CD4-positive, alpha-beta T cell treated with Interleukin-2 at 100 ng/mL for 4 hours (primary cell): ENCODE measurements at regions not wholly inside any gene's neighbourhood (a gene's known extent, or its start where the extent isn't known, plus 50 kb on each side); places are given as distances from the start of the nearest gene placed in this dataset.
"Not testable (repeated sequence)": the region's sequence is repeated elsewhere in the genome, so short reads cannot be mapped to it uniquely, and the experiment has no call there.

Experiments
- DNase-seq: peaks from one replicate; pipeline ENCODE4 v3.0.0-alpha.2; 2020; ENCODE audit warnings: low spot score

- no peak for DNase-seq
Measured at GRCh38 chr7:94174956-94175355, 170.8 kb upstream of the BET1 start.

GRCh38 chr7:94176694-94177200, 172.6 kb upstream of the BET1 start:
- no peak for DNase-seq

DNA sequence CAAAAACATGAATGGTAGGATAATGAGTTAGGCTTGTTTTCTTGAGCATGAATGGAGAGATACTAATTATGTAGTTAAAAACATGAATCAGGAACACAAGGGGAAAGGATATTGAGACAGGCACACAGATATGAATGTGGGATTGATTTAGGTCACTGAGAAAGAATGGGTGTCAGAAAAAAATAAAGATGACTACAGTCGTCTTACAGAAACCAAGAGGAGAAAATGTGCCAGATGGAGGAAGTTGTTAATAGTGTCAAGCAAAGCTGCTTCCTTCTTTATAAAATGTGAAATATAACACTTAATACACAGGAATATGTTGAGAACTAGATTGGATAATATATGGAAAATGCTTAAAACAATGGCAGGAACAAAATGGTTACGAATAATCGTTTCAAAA, 173.3 kb upstream of the BET1 start:
- DNase-seq: no peak

- DNase-seq: no peak
Measured at GRCh38 chr7:94178230-94178629, 174.1 kb upstream of the BET1 start.

- no peak for DNase-seq
Measured at GRCh38 chr7:94179466-94179865, 175.3 kb upstream of the BET1 start.

DNA sequence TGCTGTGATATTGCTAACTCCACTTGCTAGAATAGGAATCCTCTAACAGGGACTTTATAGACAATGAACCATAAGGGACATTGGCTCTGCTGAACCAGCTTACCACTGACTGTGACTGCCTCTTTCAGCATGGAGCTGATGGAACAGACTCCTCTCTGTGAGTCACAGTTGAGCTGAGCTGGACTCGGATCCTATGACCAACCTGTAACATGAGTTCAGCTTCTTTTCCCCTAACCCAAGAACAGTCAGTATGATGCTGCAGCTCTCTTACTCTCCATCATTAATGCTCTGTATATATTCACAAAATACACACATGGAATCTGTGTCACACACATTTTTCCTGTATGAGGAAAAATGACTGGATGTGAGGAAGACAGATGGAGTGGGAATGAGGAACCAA, 177.9 kb upstream of the BET1 start:
- no peak for DNase-seq

GRCh38 chr7:94182721-94183120, 178.6 kb upstream of the BET1 start:
- no peak for DNase-seq

GRCh38 chr7:94183289-94183749, 179.2 kb upstream of the BET1 start:
- DNase-seq: no peak

- DNase-seq: no peak
Measured at GRCh38 chr7:94183891-94184290, 179.7 kb upstream of the BET1 start.

DNA sequence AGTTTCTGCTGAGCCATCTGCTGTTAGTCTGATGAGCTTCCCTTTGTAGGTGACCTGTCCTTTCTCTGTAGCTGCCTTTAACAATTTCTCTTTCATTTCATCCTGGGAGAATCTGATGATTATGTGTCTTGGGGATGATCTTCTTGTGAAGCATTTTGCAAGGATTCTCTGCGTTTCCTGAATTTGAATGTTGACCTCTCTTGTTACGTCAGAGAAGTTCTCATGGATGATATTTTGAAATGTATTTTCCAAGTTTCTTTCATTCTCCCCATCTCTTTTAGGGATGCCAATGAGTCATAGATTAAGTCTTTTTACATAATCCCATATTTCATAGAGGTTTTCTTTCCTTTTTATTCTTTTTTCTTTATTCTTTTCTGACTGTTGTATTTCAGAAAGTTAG, 184.2 kb upstream of the BET1 start:
- no peak for DNase-seq

DNA sequence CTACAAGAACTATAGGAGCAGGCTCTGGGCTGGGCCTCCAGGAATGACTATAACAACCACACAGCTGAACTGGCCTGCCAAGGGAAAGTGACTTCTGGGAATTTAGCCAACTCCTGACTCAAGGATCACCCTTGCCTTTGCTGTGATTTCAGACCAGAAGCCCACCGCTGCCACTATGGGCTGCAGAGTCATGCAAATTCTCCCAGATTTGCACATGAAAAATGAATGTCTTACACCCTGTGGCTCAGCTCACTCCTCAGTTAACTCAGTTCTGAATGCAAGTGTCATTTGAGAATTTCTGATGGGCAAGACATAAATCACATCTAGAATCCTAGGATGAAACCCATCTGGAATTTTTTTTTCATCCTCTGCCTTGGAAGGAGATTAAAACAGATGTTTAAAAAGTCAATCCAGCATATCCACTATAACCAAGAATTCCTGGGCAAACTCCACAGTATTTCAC, 186.5 kb upstream of the BET1 start:
- no peak for DNase-seq

- DNase-seq: not testable (repeated sequence)
Measured at GRCh38 chr7:94194426-94194825, 190.3 kb upstream of the BET1 start.

- DNase-seq: no peak
Measured at GRCh38 chr7:94195201-94195600, 191.0 kb upstream of the BET1 start.

GRCh38 chr7:94195813-94196212, 191.7 kb upstream of the BET1 start:
- no peak for DNase-seq

- no peak for DNase-seq
Measured at GRCh38 chr7:94205529-94205928, 189.2 kb upstream of the COL1A2 start.

DNA sequence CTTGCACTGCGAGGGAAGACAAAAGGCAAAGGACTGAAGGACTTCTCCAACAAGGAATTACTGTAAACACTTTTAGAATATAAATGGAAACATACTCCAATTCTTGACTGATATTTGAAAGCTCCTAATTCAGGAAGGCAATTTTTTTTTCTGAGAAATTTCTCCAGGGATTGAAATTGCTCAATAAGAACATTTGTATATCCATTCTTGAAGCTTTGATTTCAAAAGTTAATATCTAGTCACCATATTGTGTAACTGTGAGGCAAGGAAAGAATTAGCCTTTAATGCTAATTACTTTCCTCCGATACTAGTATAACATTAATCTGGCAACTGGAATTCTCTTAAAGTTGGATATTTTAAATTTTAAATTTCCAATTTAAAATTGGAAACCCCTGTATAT, 188.4 kb upstream of the COL1A2 start:
- no peak for DNase-seq

DNA sequence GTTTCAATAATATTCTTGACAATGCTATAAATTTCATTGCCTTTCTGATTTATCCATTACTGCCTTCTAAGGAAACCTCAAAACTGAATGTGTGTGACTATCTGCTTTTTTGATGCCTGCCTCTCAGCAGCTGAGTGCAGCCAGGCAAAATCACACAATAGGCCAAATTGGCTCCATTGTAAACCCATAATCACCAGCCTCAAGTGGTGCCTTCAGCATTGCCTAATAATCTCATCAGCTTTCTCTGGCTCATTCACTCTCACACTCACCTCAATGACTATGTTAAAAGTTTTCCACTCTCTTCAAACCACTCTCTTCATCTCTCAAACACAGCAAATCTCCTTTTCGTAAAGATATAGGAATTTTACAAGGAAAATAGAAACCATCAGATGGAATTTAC, 182.5 kb upstream of the COL1A2 start:
- DNase-seq: no peak

DNA sequence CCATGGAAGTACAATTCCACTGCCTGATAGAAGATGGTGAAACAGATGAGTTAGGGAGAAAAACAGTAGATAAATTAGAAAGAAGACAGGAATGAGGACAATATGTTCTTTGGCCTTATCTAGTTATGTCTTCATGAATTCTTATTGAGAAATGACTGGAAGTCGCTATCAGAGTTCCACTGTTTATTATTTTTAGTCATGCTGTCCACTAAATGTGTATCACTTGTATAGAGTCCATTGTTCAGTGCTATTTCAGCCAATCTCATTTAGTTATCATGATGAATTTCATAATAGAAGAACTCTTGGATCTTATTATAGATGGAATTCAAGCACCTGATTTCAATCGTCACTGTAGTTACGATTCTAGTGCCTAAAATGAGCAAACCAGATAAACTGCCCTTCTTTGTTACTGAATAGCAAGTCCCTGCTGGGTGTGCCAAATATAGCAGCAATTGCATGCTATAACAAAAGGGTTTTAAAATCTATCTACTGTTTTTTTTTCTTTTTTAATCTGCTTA, 177.7 kb upstream of the COL1A2 start:
- no peak for DNase-seq

GRCh38 chr7:94217766-94218165, 176.9 kb upstream of the COL1A2 start:
- no peak for DNase-seq

DNA sequence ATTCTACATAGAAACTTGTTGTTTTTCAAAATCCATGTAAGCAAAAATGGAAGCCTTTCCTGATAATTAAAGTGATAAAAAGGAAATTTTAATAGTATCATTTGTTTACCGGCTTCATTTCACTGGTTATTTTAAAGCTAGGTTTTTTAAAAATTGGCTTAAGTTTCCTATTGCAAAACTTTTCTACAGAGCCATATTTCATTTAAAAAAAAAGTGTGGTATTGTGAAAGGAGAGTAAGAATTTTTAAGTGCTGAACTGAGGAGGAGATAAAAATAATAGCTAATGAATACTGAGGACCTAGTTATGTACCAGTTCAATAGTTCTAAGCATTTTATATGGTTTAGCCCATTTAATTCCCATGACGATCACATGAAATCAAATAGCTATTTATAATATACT, 172.2 kb upstream of the COL1A2 start:
- no peak for DNase-seq

DNA sequence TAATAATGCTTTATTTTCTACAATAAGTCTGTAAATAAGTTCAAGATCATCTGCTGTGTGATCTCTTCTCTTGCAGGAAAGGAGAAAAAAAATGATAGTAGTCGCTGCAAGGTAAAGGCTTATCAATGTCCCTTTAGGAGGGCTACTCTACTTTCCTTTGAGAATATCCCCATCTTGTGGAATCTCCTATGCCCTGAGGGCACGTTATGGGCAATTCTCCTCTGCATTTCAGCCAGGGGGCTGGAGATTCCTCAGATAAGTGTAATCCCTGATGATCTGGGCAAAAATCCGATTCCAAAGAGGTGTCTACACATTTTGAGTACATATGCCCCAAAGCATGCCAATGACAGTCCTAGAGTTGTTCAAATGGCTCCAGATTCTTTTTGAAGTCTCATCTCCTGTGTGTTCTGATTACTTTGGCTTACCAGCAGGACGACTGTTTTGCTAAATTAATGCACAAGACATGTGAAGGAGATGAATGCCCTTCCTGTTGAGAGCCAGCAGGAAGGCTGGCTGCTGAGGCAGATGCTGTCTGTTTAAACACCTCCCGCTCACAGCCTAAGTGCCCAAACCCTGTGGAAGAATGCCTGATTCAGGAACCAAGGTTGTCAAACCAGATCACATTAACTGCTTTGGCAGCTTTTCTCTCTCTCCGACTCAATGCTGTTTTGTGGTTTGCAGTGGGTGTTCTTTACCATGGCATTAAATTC, 171.2 kb upstream of the COL1A2 start:
- DNase-seq: no peak

- no peak for DNase-seq
Measured at GRCh38 chr7:94228223-94228622, 166.5 kb upstream of the COL1A2 start.

- DNase-seq: no peak
Measured at GRCh38 chr7:94228678-94229077, 166.0 kb upstream of the COL1A2 start.

DNA sequence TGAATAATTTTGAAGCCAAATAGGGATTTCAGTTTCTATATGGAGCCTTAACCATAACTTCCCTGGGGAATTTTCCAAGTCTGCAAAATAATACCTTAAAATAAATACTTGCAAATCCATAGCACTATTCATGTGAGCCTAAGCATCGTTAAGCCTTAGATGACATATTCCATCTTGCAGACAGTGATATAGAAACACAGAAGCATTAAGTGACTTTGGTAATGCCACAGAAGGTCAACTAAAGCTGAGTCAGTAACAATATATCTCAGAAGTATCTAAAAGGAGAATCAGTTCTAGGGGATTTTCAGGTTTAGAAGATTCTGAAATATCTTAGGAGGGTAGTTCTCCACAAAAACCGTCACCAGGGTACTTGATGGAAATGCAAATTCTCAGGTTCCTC, 163.4 kb upstream of the COL1A2 start:
- no peak for DNase-seq
